ENCODE measurements at regions not wholly inside any gene's neighbourhood (a gene's known extent, or its start where the extent isn't known, plus 50 kb on each side); places are given as distances from the start of the nearest gene placed in this dataset.

- Histone ChIP-seq H3K4me3 (ENCODE audit: low read length) (no peak overlapping the region), H3K27me3 (ENCODE audit: control insufficient read depth, insufficient read depth, low read length) (no peaks in the 10 kb centered on the region), H3K27ac (ENCODE audit: low read depth, low read length) (no peak overlapping the region), H3K4me1 (ENCODE audit: control insufficient read depth, insufficient read depth, low read length) (no peaks in the 10 kb centered on the region), H3K9ac (ENCODE audit: low read length) (no peak overlapping the region), H3K36me3 (ENCODE audit: control insufficient read depth, insufficient read depth, low read length) (no peaks in the 10 kb centered on the region)
These were observed 260.6 kb upstream of the BMP2 start for GRCh38 chr20:6506906-6507305.

- no peak overlapping the region for H3K9ac ChIP-seq (ENCODE audit: low read length)
- no peaks in the 10 kb centered on the region for H3K4me1 ChIP-seq (ENCODE audit: control insufficient read depth, insufficient read depth, low read length)
- no peak overlapping the region for H3K4me3 ChIP-seq (ENCODE audit: low read length)
- H3K27ac ChIP-seq (ENCODE audit: low read depth, low read length), result no peak overlapping the region
- no peaks in the 10 kb centered on the region for H3K36me3 ChIP-seq (ENCODE audit: control insufficient read depth, insufficient read depth, low read length)
- H3K27me3 ChIP-seq (ENCODE audit: control insufficient read depth, insufficient read depth, low read length), result no peaks in the 10 kb centered on the region
These were observed 262.7 kb upstream of the BMP2 start for GRCh38 chr20:6504826-6505225.

- Histone ChIP-seq H3K27ac (ENCODE audit: low read depth, low read length) (no peak overlapping the region), H3K4me1 (ENCODE audit: control insufficient read depth, insufficient read depth, low read length) (no peaks in the 10 kb centered on the region), H3K36me3 (ENCODE audit: control insufficient read depth, insufficient read depth, low read length) (no peaks in the 10 kb centered on the region), H3K4me3 (ENCODE audit: low read length) (no peak overlapping the region), H3K27me3 (ENCODE audit: control insufficient read depth, insufficient read depth, low read length) (no peaks in the 10 kb centered on the region), H3K9ac (ENCODE audit: low read length) (no peak overlapping the region)
These were observed 263.3 kb upstream of the BMP2 start for GRCh38 chr20:6504179-6504578.

GRCh38 chr20:6502999-6503398 is 264.5 kb upstream of the BMP2 start:
- Histone ChIP-seq H3K4me3 (ENCODE audit: low read length) (no peak overlapping the region), H3K4me1 (ENCODE audit: control insufficient read depth, insufficient read depth, low read length) (no peaks in the 10 kb centered on the region), H3K9ac (ENCODE audit: low read length) (no peak overlapping the region), H3K36me3 (ENCODE audit: control insufficient read depth, insufficient read depth, low read length) (no peaks in the 10 kb centered on the region), H3K27ac (ENCODE audit: low read depth, low read length) (no peak overlapping the region), H3K27me3 (ENCODE audit: control insufficient read depth, insufficient read depth, low read length) (no peaks in the 10 kb centered on the region)

GRCh38 chr20:6502219-6502618 is 265.3 kb upstream of the BMP2 start:
- H3K4me1 ChIP-seq (ENCODE audit: control insufficient read depth, insufficient read depth, low read length), result no peaks in the 10 kb centered on the region
- H3K36me3 ChIP-seq (ENCODE audit: control insufficient read depth, insufficient read depth, low read length), result no peaks in the 10 kb centered on the region
- no peak overlapping the region for H3K27ac ChIP-seq (ENCODE audit: low read depth, low read length)
- H3K9ac ChIP-seq (ENCODE audit: low read length), result no peak overlapping the region
- no peaks in the 10 kb centered on the region for H3K27me3 ChIP-seq (ENCODE audit: control insufficient read depth, insufficient read depth, low read length)
- no peak overlapping the region for H3K4me3 ChIP-seq (ENCODE audit: low read length)

GRCh38 chr20:6501061-6501460 is 266.4 kb upstream of the BMP2 start:
- Histone ChIP-seq H3K27ac (ENCODE audit: low read depth, low read length) (no peak overlapping the region), H3K27me3 (ENCODE audit: control insufficient read depth, insufficient read depth, low read length) (no peaks in the 10 kb centered on the region), H3K4me1 (ENCODE audit: control insufficient read depth, insufficient read depth, low read length) (no peaks in the 10 kb centered on the region), H3K9ac (ENCODE audit: low read length) (no peak overlapping the region), H3K4me3 (ENCODE audit: low read length) (no peak overlapping the region), H3K36me3 (ENCODE audit: control insufficient read depth, insufficient read depth, low read length) (no peaks in the 10 kb centered on the region)

GRCh38 chr20:6499566-6499965 is 267.9 kb upstream of the BMP2 start:
- H3K27ac ChIP-seq (ENCODE audit: low read depth, low read length), result no peak overlapping the region
- H3K9ac ChIP-seq (ENCODE audit: low read length), result no peak overlapping the region
- no peaks in the 10 kb centered on the region for H3K36me3 ChIP-seq (ENCODE audit: control insufficient read depth, insufficient read depth, low read length)
- H3K4me1 ChIP-seq (ENCODE audit: control insufficient read depth, insufficient read depth, low read length), result no peaks in the 10 kb centered on the region
- H3K4me3 ChIP-seq (ENCODE audit: low read length), result no peak overlapping the region
- no peaks in the 10 kb centered on the region for H3K27me3 ChIP-seq (ENCODE audit: control insufficient read depth, insufficient read depth, low read length)

- no peaks in the 10 kb centered on the region for H3K27me3 ChIP-seq (ENCODE audit: control insufficient read depth, insufficient read depth, low read length)
- no peaks in the 10 kb centered on the region for H3K4me1 ChIP-seq (ENCODE audit: control insufficient read depth, insufficient read depth, low read length)
- H3K4me3 ChIP-seq (ENCODE audit: low read length), result no peak overlapping the region
- no peak overlapping the region for H3K9ac ChIP-seq (ENCODE audit: low read length)
- no peak overlapping the region for H3K27ac ChIP-seq (ENCODE audit: low read depth, low read length)
- no peaks in the 10 kb centered on the region for H3K36me3 ChIP-seq (ENCODE audit: control insufficient read depth, insufficient read depth, low read length)
These were observed 270.6 kb upstream of the BMP2 start for GRCh38 chr20:6496874-6497273.

GRCh38 chr20:6495907-6496306 is 271.6 kb upstream of the BMP2 start:
- Histone ChIP-seq H3K4me1 (ENCODE audit: control insufficient read depth, insufficient read depth, low read length) (no peaks in the 10 kb centered on the region), H3K4me3 (ENCODE audit: low read length) (no peak overlapping the region), H3K9ac (ENCODE audit: low read length) (no peak overlapping the region), H3K27ac (ENCODE audit: low read depth, low read length) (no peak overlapping the region), H3K27me3 (ENCODE audit: control insufficient read depth, insufficient read depth, low read length) (no peaks in the 10 kb centered on the region), H3K36me3 (ENCODE audit: control insufficient read depth, insufficient read depth, low read length) (no peaks in the 10 kb centered on the region)

GRCh38 chr20:6492271-6493055 is 275.0 kb upstream of the BMP2 start:
- no peaks in the 10 kb centered on the region for H3K36me3 ChIP-seq (ENCODE audit: control insufficient read depth, insufficient read depth, low read length)
- no peak overlapping the region for H3K4me3 ChIP-seq (ENCODE audit: low read length)
- H3K9ac ChIP-seq (ENCODE audit: low read length), result no peak overlapping the region
- no peak overlapping the region for H3K27ac ChIP-seq (ENCODE audit: low read depth, low read length)
- H3K27me3 ChIP-seq (ENCODE audit: control insufficient read depth, insufficient read depth, low read length), result no peaks in the 10 kb centered on the region
- H3K4me1 ChIP-seq (ENCODE audit: control insufficient read depth, insufficient read depth, low read length), result no peaks in the 10 kb centered on the region

- H3K27me3 ChIP-seq (ENCODE audit: control insufficient read depth, insufficient read depth, low read length), result no peaks in the 10 kb centered on the region
These were observed 276.6 kb upstream of the BMP2 start for GRCh38 chr20:6490849-6491248.

GRCh38 chr20:6489361-6490171 is 277.9 kb upstream of the BMP2 start:
- no peak overlapping the region for H3K9ac ChIP-seq (ENCODE audit: low read length)
- H3K4me1 ChIP-seq (ENCODE audit: control insufficient read depth, insufficient read depth, low read length), result no peaks in the 10 kb centered on the region
- H3K27ac ChIP-seq (ENCODE audit: low read depth, low read length), result no peak overlapping the region
- no peaks in the 10 kb centered on the region for H3K36me3 ChIP-seq (ENCODE audit: control insufficient read depth, insufficient read depth, low read length)
- H3K4me3 ChIP-seq (ENCODE audit: low read length), result no peak overlapping the region
- no peaks in the 10 kb centered on the region for H3K27me3 ChIP-seq (ENCODE audit: control insufficient read depth, insufficient read depth, low read length)

More at GRCh38 chr20:6490849-6491248, 276.6 kb upstream of the BMP2 start:
- Histone ChIP-seq H3K4me1 (ENCODE audit: control insufficient read depth, insufficient read depth, low read length) (no peaks in the 10 kb centered on the region), H3K4me3 (ENCODE audit: low read length) (no peak overlapping the region), H3K36me3 (ENCODE audit: control insufficient read depth, insufficient read depth, low read length) (no peaks in the 10 kb centered on the region), H3K27ac (ENCODE audit: low read depth, low read length) (no peak overlapping the region), H3K9ac (ENCODE audit: low read length) (no peak overlapping the region)

- Histone ChIP-seq H3K27me3 (ENCODE audit: control insufficient read depth, insufficient read depth, low read length) (no peaks in the 10 kb centered on the region), H3K36me3 (ENCODE audit: control insufficient read depth, insufficient read depth, low read length) (no peaks in the 10 kb centered on the region), H3K4me3 (ENCODE audit: low read length) (no peak overlapping the region), H3K9ac (ENCODE audit: low read length) (no peak overlapping the region), H3K27ac (ENCODE audit: low read depth, low read length) (no peak overlapping the region), H3K4me1 (ENCODE audit: control insufficient read depth, insufficient read depth, low read length) (no peaks in the 10 kb centered on the region)
These were observed 282.1 kb upstream of the BMP2 start for GRCh38 chr20:6485351-6485750.

Data from rectal smooth muscle tissue (tissue), 1 donor.